ENCODE measurements at regions not wholly inside any gene's neighbourhood (a gene's known extent, or its start where the extent isn't known, plus 50 kb on each side); places are given as distances from the start of the nearest gene placed in this dataset.

- TF ChIP-seq TAF1 (IDR thresholded peaks at IDR 0.05; ENCODE audit: low read depth) (no peak), CTCF (IDR thresholded peaks at IDR 0.05; ENCODE audit: poor library complexity, severe bottlenecking) (no peak), EZH2 (IDR thresholded peaks at IDR 0.05; ENCODE audit: borderline replicate concordance, insufficient read depth, low read length, poor library complexity, severe bottlenecking) (no peak), MXI1 (conservative IDR thresholded peaks at IDR 0.05; ENCODE audit: poor library complexity, severe bottlenecking) (no peak), REST (IDR thresholded peaks at IDR 0.05; ENCODE audit: borderline replicate concordance) (no peak), POLR2AphosphoS5 (IDR thresholded peaks at IDR 0.05) (no peak), RAD21 (conservative IDR thresholded peaks at IDR 0.05) (no peak), SMC3 (conservative IDR thresholded peaks at IDR 0.05; ENCODE audit: poor library complexity) (no peak)
Observed at GRCh38 chr18:6479699-6480098, 65.0 kb upstream of the L3MBTL4 start.

All from neural cell (in vitro differentiated cells).